Kidney glomerular epithelial cell (primary cell): ENCODE measurements at regions not wholly inside any gene's neighbourhood (a gene's known extent, or its start where the extent isn't known, plus 50 kb on each side); places are given as distances from the start of the nearest gene placed in this dataset.

Source experiments
- DNase-seq: peaks from one replicate; lab custom pipeline; 2025; lab: John Stamatoyannopoulos, UW

- no peak for DNase-seq
Measured at GRCh38 chr5:124663101-124663506, 83.3 kb downstream of the ZNF608 start.

GRCh38 chr5:124662181-124662781 is 84.2 kb downstream of the ZNF608 start:
- peak; percentile 46 for DNase-seq

DNA sequence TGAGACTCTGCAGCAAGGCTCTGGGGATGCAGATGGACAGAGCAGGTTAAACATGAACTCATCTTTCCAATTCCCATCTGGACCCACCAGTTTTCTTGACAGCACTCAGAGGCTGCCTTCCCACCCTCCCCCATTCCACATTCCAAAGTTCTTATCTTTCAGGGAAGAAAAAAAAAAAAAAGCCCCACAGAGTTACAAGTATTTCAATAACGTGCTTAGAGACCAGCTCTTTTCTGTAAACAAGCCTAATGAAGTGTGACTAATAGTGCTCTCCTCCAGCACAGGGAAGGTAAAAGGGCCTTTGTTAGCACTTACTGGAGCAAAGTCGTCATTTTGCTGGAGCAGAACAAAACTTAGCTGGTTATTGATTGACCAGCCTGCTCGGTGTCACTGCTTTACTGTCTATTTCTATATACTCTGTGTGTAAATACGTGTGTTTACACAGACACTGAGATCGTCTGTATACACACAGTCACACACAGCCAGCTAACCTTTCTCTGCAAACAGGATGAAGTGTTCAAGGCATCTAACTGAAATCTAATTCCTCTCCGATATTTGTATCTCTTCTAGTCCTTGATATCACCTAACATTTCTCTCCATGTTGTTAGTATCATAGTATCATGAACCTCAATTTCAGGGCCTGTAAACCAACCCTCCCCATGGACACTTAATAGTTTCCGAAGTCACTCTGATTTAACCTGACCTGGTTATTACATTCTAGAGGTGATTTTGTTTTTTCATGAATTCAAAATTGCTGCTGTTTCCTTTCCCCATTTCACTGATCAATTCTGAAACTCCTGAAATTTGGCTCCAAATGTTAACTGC is 84.9 kb downstream of the ZNF608 start:
- peak; percentile 100 for DNase-seq

DNA sequence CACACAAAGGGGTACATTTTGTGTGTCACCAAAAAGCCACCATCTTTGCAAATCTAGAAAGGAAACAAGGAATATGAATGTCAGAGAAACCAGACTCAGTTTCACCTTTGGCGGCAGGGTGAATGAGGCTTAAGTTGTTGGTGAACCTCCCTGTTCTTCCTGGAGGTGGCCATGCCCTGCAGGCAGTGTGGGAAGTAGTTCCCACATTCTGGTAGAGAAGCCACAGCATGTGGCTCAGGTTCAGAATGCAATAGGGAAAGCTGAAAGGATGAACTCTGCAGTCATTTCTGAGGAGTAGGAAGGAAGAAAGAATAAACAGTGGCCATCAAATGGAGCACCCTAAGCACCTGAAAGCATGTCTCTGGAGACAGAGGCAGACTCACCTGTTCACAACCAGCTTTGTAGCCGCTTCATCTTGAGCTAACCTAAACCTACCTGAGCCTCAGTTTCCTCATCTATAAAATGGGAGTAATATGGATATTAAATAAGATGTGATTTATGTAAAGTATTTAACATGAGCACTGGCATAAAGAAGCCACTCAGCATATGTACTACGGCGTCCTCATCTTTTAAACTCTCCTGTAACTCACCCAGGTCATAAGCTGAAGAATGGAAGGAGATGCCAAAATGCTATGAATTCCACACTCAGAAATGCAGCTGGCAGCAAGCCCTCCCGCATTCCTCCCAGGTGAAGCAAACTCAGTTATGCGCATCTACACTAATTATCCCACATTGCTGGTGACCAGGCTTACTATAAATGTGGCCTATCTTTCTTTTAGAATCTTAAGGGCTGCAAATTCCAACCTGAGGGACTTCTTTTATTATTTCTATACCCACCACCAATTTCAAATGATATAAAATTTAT is 86.0 kb downstream of the ZNF608 start:
- DNase-seq, result peak; percentile 96

DNA sequence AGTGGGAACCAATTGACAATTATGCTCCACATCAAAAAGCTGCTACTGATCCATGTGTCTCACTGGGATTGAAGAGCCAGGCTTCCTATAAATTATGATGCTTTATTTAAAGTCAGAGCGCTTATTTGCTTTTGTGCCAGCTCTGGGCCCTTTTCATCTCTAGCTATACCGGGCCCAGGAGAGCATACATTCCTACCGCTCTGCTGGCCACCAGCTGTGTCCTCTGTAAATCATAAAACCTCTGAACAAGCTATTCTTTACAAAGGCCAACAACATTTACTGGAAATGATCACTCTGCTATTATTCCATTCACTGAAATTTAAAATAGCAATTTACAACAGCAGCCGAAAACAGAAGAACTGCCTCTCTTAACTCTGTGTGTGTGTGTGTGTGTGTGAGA is 86.6 kb downstream of the ZNF608 start:
- peak; percentile 45 for DNase-seq

DNA sequence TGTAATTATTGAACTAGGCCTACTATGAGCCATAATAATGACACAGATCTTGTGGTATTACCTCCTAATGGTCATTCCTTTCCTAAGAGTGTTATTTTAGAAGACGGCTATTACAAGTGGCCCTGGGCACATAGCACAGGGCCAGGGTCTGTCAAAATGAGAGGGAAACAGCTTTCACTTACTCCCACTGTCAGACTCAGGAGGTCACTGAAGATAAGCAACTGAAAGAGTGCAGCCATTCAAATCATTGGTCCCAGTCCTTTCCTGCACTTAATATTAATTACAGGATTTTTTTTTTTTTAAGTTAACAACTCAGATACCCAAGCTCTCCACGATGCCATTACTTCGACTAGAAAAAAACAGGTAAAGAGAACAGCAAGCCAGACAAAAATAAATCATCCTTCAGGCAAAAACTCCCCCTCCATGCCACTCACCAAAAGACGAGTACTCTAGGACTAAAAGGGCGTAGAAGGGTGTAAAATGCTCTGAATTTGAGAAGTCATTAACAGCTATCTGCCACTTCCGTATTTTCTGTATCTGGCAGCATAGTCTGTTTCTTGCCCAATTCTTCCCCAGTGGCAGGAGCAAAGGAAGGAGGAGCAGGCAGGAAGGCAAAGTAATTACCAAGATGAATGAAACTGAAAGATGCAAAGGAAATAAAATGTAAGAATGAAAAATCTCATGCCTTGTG is 87.4 kb downstream of the ZNF608 start:
- DNase-seq, result peak; percentile 37

DNA sequence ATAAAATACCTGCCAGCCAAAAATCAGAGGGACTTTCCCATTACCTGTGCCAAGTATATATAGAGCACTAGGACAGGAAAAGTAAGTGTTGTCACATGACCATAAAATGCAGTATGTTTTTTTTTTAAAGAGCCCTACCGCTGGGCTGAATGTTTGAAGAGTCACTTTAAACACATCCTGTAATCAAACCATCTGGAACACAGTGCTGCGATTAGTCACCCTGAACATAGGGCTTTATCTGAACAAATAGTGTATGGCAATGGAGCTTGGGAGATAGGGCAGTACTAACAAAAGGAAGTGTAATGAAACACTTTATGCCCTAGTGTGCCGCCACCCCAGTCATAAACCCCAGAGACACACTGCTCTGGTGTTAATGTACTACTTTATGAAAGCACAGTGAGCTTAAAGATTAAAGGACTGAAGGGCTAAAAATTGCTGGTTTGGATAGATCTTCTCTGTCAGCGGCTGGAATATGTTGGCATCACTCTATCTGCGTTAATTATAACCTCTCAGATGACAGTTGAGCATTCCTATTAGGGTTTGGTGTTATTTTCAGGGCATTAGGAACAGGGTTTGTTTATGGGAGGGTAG is 90.4 kb downstream of the ZNF608 start:
- peak; percentile 90 for DNase-seq

- DNase-seq, result no peak
Measured at GRCh38 chr5:124655251-124655917, 91.1 kb downstream of the ZNF608 start.

DNA sequence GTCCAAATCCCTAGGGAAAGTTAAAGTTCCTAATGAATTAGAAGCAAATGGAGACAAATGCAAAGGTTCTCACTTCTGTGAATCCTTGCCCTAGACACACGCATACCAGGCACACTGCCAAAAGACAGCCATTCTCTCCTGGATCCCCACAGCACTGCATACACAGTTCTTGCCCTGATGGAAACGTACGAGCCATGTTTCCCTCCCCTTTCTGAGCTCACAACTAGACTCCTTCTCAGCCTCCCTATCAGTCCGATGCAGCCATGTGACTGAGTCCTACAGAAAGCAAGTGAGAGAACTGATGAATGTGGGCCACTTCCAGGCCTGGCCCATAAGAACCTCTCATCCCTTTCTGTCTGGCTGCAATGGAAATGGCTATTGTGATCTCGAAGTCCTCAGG is 92.0 kb downstream of the ZNF608 start:
- DNase-seq, result no peak

- DNase-seq, result no peak
Measured at GRCh38 chr5:124653666-124654065, 92.8 kb downstream of the ZNF608 start.

DNA sequence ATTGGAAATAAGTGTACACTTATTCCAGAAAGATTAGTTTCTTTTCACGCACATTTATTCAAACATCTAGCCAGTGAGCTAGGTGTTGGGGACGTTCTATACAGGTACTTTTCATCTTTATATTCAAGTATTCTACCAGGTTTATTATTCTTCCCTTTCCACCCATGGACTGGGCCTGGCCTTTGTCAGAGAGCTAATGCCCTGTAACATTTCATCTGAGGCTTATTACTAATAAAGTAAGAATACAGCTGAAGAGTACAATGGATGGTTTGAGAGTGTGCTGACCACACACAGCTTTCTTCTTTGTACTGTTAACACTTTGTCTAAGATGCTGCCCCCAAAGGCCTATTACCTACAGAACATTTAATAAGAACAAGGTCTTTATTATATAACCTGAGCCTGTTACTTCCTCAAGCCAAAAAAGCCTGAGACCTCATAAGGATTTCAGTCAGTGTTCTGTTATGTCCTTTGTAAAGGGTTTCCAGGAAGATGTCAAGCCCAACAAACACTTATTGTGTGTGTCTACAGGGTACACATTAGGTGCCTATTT is 93.5 kb downstream of the ZNF608 start:
- DNase-seq, result no peak

DNA sequence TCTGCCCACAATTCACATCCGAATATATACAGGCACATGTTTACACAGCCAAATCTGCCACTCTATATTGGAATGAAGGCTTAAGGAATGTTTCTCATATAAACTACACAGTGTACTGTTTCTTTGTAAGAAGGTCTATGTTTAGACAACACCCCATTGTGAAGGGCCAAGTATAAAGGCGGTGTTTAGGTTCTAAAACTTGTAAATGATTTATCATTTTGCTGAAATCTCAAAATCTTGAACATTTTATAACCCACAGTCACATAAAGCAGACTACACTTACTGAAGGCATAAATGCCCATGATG is 94.0 kb downstream of the ZNF608 start:
- no peak for DNase-seq

DNA sequence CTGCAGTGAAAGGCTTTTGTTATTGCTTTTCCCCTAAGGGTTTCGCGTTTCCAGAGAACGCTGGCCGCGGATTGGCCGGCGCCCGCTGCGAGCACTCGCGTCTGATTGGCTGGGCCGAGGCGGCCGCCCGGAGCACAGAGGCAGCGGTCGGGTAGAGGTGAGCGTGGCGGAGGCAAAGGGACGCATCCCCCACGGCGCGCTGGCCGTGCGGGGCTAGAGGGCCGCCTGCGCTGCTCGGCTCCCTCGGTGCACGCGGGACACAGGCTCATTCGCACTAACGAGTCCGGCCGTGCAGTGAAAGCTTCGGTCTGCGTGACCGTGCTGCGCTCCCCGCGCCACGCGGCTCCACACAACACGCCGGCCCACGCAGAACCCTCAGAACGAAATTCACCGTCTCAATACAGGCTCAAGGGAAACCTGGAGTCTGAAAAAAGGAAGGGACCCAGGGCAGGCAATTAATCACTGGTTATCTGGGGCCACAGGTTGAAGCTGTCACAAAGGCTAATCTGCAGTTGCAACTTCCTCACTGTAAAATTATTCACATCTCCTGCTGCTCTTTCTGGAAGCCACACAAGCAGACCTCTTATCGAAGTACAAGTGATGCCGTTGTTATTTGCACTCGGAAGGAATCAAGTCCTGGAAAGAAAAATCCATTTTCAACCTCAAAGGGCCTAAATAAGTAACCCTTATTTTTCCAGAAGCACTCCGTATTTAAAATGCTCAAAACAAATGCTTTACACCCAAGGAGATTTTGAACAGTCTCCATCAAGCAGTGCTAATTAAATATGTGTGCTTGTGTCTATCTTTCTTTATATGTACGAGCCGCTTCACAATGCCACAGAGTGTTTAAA is 94.6 kb downstream of the ZNF608 start:
- DNase-seq, result peak; percentile 52

- DNase-seq, result no peak
Measured at GRCh38 chr5:124650951-124651662, 95.3 kb downstream of the ZNF608 start.

GRCh38 chr5:124650147-124650561 is 96.3 kb downstream of the ZNF608 start:
- no peak for DNase-seq

- DNase-seq, result peak; percentile 83
Measured at GRCh38 chr5:124649491-124650146, 96.8 kb downstream of the ZNF608 start.

GRCh38 chr5:124648902-124649467 is 97.5 kb downstream of the ZNF608 start:
- DNase-seq, result no peak

DNA sequence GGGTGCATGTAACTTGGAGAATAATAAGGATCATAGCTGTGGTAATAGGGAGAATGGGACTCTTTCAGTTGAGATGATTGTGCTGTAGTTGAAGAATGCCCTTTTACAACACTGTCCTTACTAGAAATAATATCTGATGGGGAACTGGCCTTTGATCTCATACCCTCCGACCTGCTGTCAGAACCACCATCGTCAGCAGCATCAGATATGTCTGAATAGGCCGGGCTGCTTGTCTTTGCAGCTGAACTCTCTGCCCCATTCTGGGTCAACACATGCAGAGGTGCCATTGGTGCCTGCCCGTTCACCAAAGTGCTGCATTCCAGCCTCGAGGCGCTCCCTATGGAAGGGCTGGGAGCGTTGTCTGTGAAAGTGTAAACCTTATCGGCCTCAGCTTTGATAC is 99.1 kb downstream of the ZNF608 start:
- no peak for DNase-seq

DNA sequence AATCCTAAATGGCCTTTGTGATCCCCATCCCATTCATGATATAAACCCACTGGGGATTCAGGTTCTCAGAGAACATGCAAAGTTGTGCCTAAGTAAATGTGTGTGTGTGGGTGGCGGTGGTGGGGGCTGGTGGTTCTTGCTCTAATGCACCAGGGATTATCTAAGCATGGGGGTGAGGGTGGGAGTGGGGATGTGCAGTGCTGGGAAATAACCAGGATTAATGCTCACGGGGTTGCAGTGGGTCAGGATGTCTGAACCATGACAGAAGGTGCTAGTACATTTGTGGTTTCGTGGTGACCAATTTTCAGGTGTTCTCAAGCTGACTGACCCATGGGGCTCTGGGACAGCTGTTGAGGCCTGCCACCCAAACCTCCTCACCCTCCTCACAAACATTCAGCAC is 101.0 kb downstream of the ZNF608 start:
- no peak for DNase-seq
